Calu3 (cell line): ENCODE measurements at regions not wholly inside any gene's neighbourhood (a gene's known extent, or its start where the extent isn't known, plus 50 kb on each side); places are given as distances from the start of the nearest gene placed in this dataset.

ENCODE experiments used
- BruUV-seq: library from RNA; stranded (reverse); fragments of 400-500 nt; replicated peaks from 2 replicates; lab custom pipeline; 2021; lab: Mats Ljungman, UMichigan
- CTCF ChIA-PET: fragments of 300-600 bp; sonication (Branson Sonifier 250); formaldehyde crosslinking; loops from one replicate; lab custom pipeline; 2022; ENCODE audit warnings: antibody characterized with exemption; lab: Charles Lee
- DNase-seq: peaks from one replicate; pipeline ENCODE4 v3.0.0; 2022
- H3K27ac Mint-ChIP-seq: one replicate; pipeline ENCODE4 v1.8.0; 2022; ENCODE audit warnings: mixed read lengths; ENCODE audit not compliant: unreplicated experiment
- H3K27me3 Mint-ChIP-seq: one replicate; pipeline ENCODE4 v1.8.0; 2022; ENCODE audit warnings: mixed read lengths; ENCODE audit not compliant: unreplicated experiment
- H3K36me3 Mint-ChIP-seq: one replicate; pipeline ENCODE4 v1.8.0; 2022; ENCODE audit warnings: mild to moderate bottlenecking, moderate library complexity, mixed read lengths; ENCODE audit not compliant: insufficient read depth, unreplicated experiment
- H3K4me1 Mint-ChIP-seq: one replicate; pipeline ENCODE4 v1.8.0; 2022; ENCODE audit warnings: mild to moderate bottlenecking, low read depth, mixed read lengths; ENCODE audit not compliant: unreplicated experiment
- H3K4me3 Mint-ChIP-seq: one replicate; pipeline ENCODE4 v1.8.0; 2022; ENCODE audit warnings: mild to moderate bottlenecking, low read depth, moderate library complexity, mixed read lengths; ENCODE audit not compliant: unreplicated experiment
- H3K9me3 Mint-ChIP-seq: one replicate; pipeline ENCODE4 v1.8.0; 2022; ENCODE audit warnings: low read depth, mixed read lengths; ENCODE audit not compliant: unreplicated experiment
- intact Hi-C: fragments of 100-400 bp; cut with micrococcal nuclease; formaldehyde crosslinking; loops from one replicate; pipeline ENCODE4 v1.10.0; 2022; ENCODE audit not compliant: unreplicated experiment
- TF ChIP-seq, protein P1 (sequence below): fragments of 200-600 bp; IDR thresholded peaks from one replicate; pipeline ENCODE4 v1.8.0; 2022; ENCODE audit warnings: antibody characterized with exemption; ENCODE audit not compliant: unreplicated experiment

DNA sequence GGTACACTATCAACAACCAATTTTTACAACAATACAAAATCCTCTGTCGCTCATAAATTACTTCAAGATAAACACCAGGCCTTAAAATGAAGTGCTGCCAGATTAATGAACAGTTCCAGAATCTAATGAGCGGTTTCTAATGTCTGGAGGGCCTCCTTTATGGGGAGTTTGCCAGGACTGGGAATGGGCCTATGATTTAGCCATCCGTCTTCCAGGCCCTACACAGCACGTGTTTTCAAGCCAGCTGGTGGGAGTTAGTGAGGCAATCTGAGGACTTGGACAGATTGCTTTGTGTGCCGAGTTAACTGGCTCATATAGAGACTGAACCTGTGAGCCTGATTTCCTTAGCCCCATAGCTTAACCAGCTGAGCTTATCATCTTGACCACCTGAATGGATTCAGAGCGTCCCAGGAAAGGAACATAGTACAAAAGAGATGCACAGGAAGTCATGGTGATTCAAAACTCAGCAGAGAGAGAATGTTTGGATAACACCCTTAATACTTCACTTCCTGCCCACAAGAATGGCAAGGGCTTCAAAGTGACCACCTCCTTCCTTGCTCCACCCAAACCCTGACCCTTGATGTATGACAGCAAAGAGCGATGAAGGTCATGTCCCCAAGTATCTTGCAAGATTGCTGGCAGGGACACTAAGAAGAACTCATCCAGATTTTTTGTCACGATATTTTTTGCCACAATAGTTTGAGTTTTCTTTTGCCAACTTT, 143.5 kb downstream of the SLC30A10 start:
- no peak overlapping the region for H3K27ac Mint-ChIP-seq
- intact Hi-C loops, result no loop called here
- no peak overlapping the region for H3K4me3 Mint-ChIP-seq
- H3K36me3 Mint-ChIP-seq, result no peaks in the 10 kb centered on the region
- DNase-seq, result no peak
- H3K27me3 Mint-ChIP-seq, result peaks cover 35% of the 10 kb centered on the region
- BruUV-seq, result no TSS peak
- TF ChIP-seq, protein P1, sequence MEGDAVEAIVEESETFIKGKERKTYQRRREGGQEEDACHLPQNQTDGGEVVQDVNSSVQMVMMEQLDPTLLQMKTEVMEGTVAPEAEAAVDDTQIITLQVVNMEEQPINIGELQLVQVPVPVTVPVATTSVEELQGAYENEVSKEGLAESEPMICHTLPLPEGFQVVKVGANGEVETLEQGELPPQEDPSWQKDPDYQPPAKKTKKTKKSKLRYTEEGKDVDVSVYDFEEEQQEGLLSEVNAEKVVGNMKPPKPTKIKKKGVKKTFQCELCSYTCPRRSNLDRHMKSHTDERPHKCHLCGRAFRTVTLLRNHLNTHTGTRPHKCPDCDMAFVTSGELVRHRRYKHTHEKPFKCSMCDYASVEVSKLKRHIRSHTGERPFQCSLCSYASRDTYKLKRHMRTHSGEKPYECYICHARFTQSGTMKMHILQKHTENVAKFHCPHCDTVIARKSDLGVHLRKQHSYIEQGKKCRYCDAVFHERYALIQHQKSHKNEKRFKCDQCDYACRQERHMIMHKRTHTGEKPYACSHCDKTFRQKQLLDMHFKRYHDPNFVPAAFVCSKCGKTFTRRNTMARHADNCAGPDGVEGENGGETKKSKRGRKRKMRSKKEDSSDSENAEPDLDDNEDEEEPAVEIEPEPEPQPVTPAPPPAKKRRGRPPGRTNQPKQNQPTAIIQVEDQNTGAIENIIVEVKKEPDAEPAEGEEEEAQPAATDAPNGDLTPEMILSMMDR, result no peak
- CTCF ChIA-PET, result no interaction called here
- no peaks in the 10 kb centered on the region for H3K9me3 Mint-ChIP-seq
- no peaks in the 10 kb centered on the region for H3K4me1 Mint-ChIP-seq

DNA sequence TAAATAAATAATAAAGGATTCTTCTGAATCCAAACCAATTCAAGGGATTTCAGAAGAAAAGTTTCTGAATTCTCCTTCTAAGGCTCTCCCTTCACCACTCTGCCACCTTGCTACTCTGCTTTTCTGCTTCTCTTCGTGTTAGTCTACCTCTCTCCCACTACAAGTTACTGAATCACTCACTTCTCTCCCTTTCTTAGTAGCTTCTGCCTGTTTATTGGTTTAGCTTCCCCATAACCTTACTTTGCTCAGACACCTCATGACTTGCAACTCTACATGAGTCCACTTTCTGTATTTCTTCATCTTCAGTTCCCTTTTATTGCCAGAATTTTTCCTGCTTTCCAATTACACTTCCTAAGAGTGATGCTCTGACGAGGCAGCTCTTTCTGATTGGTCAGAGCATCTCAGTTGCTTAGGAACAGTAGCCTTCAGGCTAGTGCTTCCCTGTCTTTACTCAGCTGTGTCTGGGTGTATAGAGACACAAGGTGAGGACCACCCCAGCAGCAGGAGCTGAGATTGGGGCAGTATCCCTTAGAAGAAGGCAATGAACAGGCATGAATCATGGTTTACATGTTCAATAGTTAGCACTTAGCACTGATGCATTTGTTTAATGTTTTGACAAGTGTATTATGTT, 144.6 kb downstream of the SLC30A10 start:
- intact Hi-C loops, result no loop called here
- H3K36me3 Mint-ChIP-seq, result no peaks in the 10 kb centered on the region
- TF ChIP-seq, protein P1, result no peak
- BruUV-seq, result no TSS peak
- H3K27ac Mint-ChIP-seq, result no peak overlapping the region
- no peaks in the 10 kb centered on the region for H3K4me1 Mint-ChIP-seq
- H3K9me3 Mint-ChIP-seq, result no peaks in the 10 kb centered on the region
- no peak for DNase-seq
- CTCF ChIA-PET, result no interaction called here
- no peak overlapping the region for H3K4me3 Mint-ChIP-seq
- H3K27me3 Mint-ChIP-seq, result peaks cover 35% of the 10 kb centered on the region

DNA sequence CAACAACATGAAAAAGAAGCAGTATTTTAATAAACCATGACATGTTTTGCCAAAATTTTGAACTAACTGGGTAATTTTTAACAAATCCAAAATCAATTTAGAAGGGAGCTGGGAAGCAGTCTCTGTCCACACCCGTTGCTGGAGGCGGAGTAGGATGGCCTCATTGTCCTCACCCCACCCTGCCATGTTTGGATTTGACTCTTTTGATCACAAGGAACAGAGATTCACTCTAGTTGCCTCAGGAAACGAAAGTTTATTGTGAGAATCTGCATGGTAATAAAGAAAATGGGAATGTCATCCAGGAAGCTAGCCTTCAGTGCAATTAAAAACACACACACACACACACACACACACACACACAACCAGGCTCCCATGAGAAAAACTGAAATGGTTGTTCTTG, 145.4 kb downstream of the SLC30A10 start:
- Mint-ChIP-seq H3K4me3 (no peak overlapping the region), H3K9me3 (no peaks in the 10 kb centered on the region), H3K27ac (no peak overlapping the region), H3K27me3 (peaks cover 35% of the 10 kb centered on the region), H3K36me3 (no peaks in the 10 kb centered on the region), H3K4me1 (no peaks in the 10 kb centered on the region)
- no TSS peak for BruUV-seq
- TF ChIP-seq, protein P1, result no peak
- intact Hi-C loops, result no loop called here
- DNase-seq, result no peak
- CTCF ChIA-PET, result no interaction called here

DNA sequence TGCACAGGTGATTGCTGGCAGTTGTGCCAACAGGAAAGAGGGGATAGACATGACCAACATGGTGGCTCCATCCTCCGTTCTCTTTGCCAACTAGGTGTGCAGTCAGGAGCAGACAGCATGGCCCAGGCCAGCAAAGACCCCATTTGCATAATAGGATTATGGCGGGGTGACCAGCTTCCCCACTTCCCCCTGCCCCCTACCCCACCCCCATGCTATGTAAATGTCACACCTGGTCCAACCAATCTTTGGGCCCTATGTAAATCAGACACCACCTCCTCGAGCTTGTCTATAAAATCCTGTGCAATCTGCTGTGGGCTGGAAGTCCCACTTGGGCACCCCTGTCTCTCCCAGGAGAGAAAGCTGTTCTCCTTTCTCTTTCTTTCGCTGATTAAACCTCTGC, 146.0 kb downstream of the SLC30A10 start:
- CTCF ChIA-PET, result interaction anchor here (1.2 kb wide), 1 partner anchor 9 kb away, joined by 4 read pairs; no protein-coding TSS in a partner anchor
- intact Hi-C loops, result no loop called here
- H3K4me1 Mint-ChIP-seq, result no peaks in the 10 kb centered on the region
- TF ChIP-seq, protein P1, result no peak
- no TSS peak for BruUV-seq
- H3K36me3 Mint-ChIP-seq, result no peaks in the 10 kb centered on the region
- no peak overlapping the region for H3K4me3 Mint-ChIP-seq
- no peak for DNase-seq
- no peaks in the 10 kb centered on the region for H3K9me3 Mint-ChIP-seq
- H3K27ac Mint-ChIP-seq, result no peak overlapping the region
- H3K27me3 Mint-ChIP-seq, result peaks cover 35% of the 10 kb centered on the region
